Fibroblast of lung (primary cell): ENCODE measurements at regions not wholly inside any gene's neighbourhood (a gene's known extent, or its start where the extent isn't known, plus 50 kb on each side); places are given as distances from the start of the nearest gene placed in this dataset.

Experiments
- DNase-seq, 2 donors: peaks; one replicate each; pipeline versions ENCODE4 v3.0.0 to v3.0.0-alpha.2; 2010; ENCODE audit warnings: low read depth in 2 of 2
- H2AFZ ChIP-seq: 2 replicates; pipeline ENCODE4 v1.5.1; 2012; ENCODE audit warnings: low read length, control low read depth, inconsistent platforms
- H3K27ac ChIP-seq: 2 replicates; pipeline ENCODE4 v1.5.1; 2011; ENCODE audit warnings: low read length, control low read depth; ENCODE audit not compliant: insufficient read depth
- H3K27me3 ChIP-seq: 2 replicates; pipeline ENCODE4 v1.5.1; 2011; ENCODE audit warnings: mild to moderate bottlenecking, low read length; ENCODE audit not compliant: control insufficient read depth, insufficient read depth
- H3K36me3 ChIP-seq: 2 replicates; pipeline ENCODE4 v1.5.1; 2011; ENCODE audit warnings: low read length; ENCODE audit not compliant: control insufficient read depth, insufficient read depth
- H3K4me1 ChIP-seq: 2 replicates; pipeline ENCODE4 v1.5.1; 2011; ENCODE audit warnings: low read length; ENCODE audit not compliant: control insufficient read depth, insufficient read depth; ENCODE audit errors: extremely low read depth
- H3K4me2 ChIP-seq: 2 replicates; pipeline ENCODE4 v1.5.1; 2011; ENCODE audit warnings: low read length, control low read depth; ENCODE audit not compliant: insufficient read depth; ENCODE audit errors: extremely low read depth
- H3K4me3 ChIP-seq, 4 experiments: fragments of 200-600 bp in 1 of 4; sonication (generic) in 1 of 4; replicated peaks in 1 of 4; 2 replicates each; pipeline ENCODE4 v1.5.1; 2011 to 2016; ENCODE audit warnings: low read length in 4 of 4, low read depth in 3 of 4, mild to moderate bottlenecking in 3 of 4, control low read depth in 2 of 4, inconsistent platforms in 1 of 4, mixed read lengths in 1 of 4; ENCODE audit not compliant: insufficient read depth in 1 of 4; ENCODE audit errors: control extremely low read depth in 1 of 4
- H3K79me2 ChIP-seq: 2 replicates; pipeline ENCODE4 v1.5.1; 2012; ENCODE audit warnings: mild to moderate bottlenecking, low read length, inconsistent platforms; ENCODE audit not compliant: control insufficient read depth, insufficient read depth
- H3K9ac ChIP-seq: 2 replicates; pipeline ENCODE4 v1.5.1; 2011; ENCODE audit warnings: mild to moderate bottlenecking, low read length, control low read depth; ENCODE audit not compliant: insufficient read depth
- H3K9me3 ChIP-seq: 2 replicates; pipeline ENCODE4 v1.5.1; 2012; ENCODE audit warnings: low read depth, low read length; ENCODE audit not compliant: control insufficient read depth, insufficient read depth
- H4K20me1 ChIP-seq: 2 replicates; pipeline ENCODE4 v1.5.1; 2011; ENCODE audit warnings: low read length; ENCODE audit not compliant: control insufficient read depth, insufficient read depth; ENCODE audit errors: extremely low read depth
- EZH2 ChIP-seq: IDR thresholded peaks from 2 replicates; pipeline ENCODE4 v1.5.1; 2012; ENCODE audit warnings: low read length, control low read depth, mild to moderate bottlenecking; ENCODE audit errors: missing control alignments
- TF ChIP-seq, protein P1 (sequence below), 2 donors: IDR thresholded peaks in 1 of 2; conservative IDR thresholded peaks in 1 of 2; 1 replicate in 1 of 2; 2 replicates in 1 of 2; pipeline ENCODE4 v1.5.1; 2011 to 2012; ENCODE audit warnings: low read length in 2 of 2, control low read depth in 1 of 2, inconsistent platforms in 1 of 2, low read depth in 1 of 2, mild to moderate bottlenecking in 1 of 2

- H3K9ac ChIP-seq, result no peak overlapping the region
- H4K20me1 ChIP-seq, result no peaks in the 10 kb centered on the region
- no peaks in the 10 kb centered on the region for H3K9me3 ChIP-seq
- TF ChIP-seq, protein P1, sequence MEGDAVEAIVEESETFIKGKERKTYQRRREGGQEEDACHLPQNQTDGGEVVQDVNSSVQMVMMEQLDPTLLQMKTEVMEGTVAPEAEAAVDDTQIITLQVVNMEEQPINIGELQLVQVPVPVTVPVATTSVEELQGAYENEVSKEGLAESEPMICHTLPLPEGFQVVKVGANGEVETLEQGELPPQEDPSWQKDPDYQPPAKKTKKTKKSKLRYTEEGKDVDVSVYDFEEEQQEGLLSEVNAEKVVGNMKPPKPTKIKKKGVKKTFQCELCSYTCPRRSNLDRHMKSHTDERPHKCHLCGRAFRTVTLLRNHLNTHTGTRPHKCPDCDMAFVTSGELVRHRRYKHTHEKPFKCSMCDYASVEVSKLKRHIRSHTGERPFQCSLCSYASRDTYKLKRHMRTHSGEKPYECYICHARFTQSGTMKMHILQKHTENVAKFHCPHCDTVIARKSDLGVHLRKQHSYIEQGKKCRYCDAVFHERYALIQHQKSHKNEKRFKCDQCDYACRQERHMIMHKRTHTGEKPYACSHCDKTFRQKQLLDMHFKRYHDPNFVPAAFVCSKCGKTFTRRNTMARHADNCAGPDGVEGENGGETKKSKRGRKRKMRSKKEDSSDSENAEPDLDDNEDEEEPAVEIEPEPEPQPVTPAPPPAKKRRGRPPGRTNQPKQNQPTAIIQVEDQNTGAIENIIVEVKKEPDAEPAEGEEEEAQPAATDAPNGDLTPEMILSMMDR (conservative IDR thresholded peaks at IDR 0.05 in 1 of 2, IDR thresholded peaks at IDR 0.05 in 1 of 2; ENCODE audit: low read depth in 1 of 2, low read length in 2 of 2), result no peak
- TF ChIP-seq EZH2, result no peak
- no peak overlapping the region for H3K4me3 ChIP-seq
- H3K4me2 ChIP-seq, result no peak overlapping the region
- no peaks in the 10 kb centered on the region for H3K27me3 ChIP-seq
- H3K27ac ChIP-seq, result no peak overlapping the region
- no peak overlapping the region for H2AFZ ChIP-seq
- DNase-seq, result no peak
- H3K79me2 ChIP-seq, result no peaks in the 10 kb centered on the region
- no peaks in the 10 kb centered on the region for H3K36me3 ChIP-seq
- H3K4me1 ChIP-seq, result peaks cover 5% of the 10 kb centered on the region
Observed at GRCh38 chr14:71532790-71533189, 399.4 kb upstream of the RGS6 start.

DNA sequence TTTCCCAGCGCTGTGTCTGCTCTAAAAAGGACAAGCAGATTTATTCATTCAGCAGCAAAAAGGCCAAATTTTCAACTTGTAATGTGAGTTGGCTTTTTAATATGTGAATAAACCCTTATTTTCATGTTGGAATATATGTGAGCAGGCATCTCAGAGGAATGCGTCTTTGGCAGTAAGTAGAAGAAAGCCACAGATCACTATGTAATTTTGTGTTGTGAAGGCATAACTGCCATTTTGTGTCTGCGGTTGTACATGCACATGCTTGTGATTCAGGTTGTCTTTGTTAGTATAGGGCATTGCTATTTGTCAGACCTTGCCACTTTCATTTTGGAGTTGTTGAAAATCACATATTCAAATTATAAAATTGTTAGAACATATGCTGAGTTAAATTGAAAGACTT is 398.8 kb upstream of the RGS6 start:
- no peak overlapping the region for H3K4me2 ChIP-seq
- no peaks in the 10 kb centered on the region for H3K27me3 ChIP-seq
- DNase-seq, result peak; percentile 35 to 88
- H3K4me1 ChIP-seq, result peaks cover 5% of the 10 kb centered on the region
- no peaks in the 10 kb centered on the region for H4K20me1 ChIP-seq
- no peaks in the 10 kb centered on the region for H3K9me3 ChIP-seq
- H3K4me3 ChIP-seq, result no peak overlapping the region
- no peaks in the 10 kb centered on the region for H3K79me2 ChIP-seq
- no peak overlapping the region for H2AFZ ChIP-seq
- H3K9ac ChIP-seq, result no peak overlapping the region
- no peaks in the 10 kb centered on the region for H3K36me3 ChIP-seq
- TF ChIP-seq EZH2, result no peak
- TF ChIP-seq, protein P1 (conservative IDR thresholded peaks at IDR 0.05 in 1 of 2, IDR thresholded peaks at IDR 0.05 in 1 of 2; ENCODE audit: low read depth in 1 of 2, low read length in 2 of 2), result no peak
- no peak overlapping the region for H3K27ac ChIP-seq

DNA sequence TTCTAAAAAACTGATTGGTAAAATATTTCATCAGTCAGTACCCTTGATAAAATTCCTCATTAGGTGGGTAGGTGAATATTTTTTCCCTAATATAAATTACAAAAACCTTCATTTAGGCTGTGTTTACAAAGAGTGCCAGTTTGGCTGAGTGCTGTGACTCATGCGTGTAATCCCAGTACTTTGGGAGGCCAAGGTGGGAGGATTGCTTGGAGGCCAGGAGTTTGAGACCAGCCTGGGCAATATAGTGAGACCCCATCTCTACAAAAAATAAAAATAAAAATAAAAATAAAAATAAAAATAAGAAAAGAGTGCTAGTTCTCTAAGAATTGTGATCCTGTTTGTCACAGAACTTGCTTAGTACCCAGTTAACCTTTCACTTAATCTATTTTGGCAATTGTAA is 398.4 kb upstream of the RGS6 start:
- Histone ChIP-seq H3K4me2 (no peak overlapping the region), H3K36me3 (no peaks in the 10 kb centered on the region)

More for the DNA sequence above, 398.4 kb upstream of the RGS6 start:
- no peaks in the 10 kb centered on the region for H3K9me3 ChIP-seq
- H3K27ac ChIP-seq, result no peak overlapping the region
- no peak overlapping the region for H3K9ac ChIP-seq
- H3K4me1 ChIP-seq, result peaks cover 5% of the 10 kb centered on the region
- no peak for DNase-seq
- no peaks in the 10 kb centered on the region for H3K79me2 ChIP-seq
- no peak overlapping the region for H3K4me3 ChIP-seq
- no peak overlapping the region for H2AFZ ChIP-seq
- TF ChIP-seq, protein P1 (conservative IDR thresholded peaks at IDR 0.05 in 1 of 2, IDR thresholded peaks at IDR 0.05 in 1 of 2; ENCODE audit: low read depth in 1 of 2, low read length in 2 of 2), result no peak
- no peak for TF ChIP-seq EZH2
- H3K27me3 ChIP-seq, result no peaks in the 10 kb centered on the region
- no peaks in the 10 kb centered on the region for H4K20me1 ChIP-seq
